ENCODE measurements at regions not wholly inside any gene's neighbourhood (a gene's known extent, or its start where the extent isn't known, plus 50 kb on each side); places are given as distances from the start of the nearest gene placed in this dataset.
A peak's percentile ranks its signal among the peaks of the same experiment; 100 is the strongest.

GRCh38 chr2:40758401-40759155, 306.7 kb upstream of the SLC8A1 start:
- Histone ChIP-seq H3K27ac (no peak overlapping the region), H3K4me3 (IDR thresholded peaks at IDR 0.05; ENCODE audit: insufficient read depth, low read depth, low read length) (no peak overlapping the region), H3K27me3 (ENCODE audit: insufficient read depth, low read depth) (no peaks in the 10 kb centered on the region), H3K4me1 (ENCODE audit: low read depth, poor library complexity, severe bottlenecking) (no peaks in the 10 kb centered on the region), H3K9ac (no peak overlapping the region), H4K20me1 (ENCODE audit: insufficient read depth) (no peaks in the 10 kb centered on the region), H3K36me3 (ENCODE audit: insufficient read depth) (no peaks in the 10 kb centered on the region), H3K79me2 (ENCODE audit: insufficient read depth, low read depth) (no peaks in the 10 kb centered on the region), H2AFZ (ENCODE audit: low read depth) (no peak overlapping the region), H3K4me2 (no peak overlapping the region)
- TF ChIP-seq CTCF (conservative IDR thresholded peaks at IDR 0.05; ENCODE audit: low read depth, low read length) = no peak

GRCh38 chr2:40760071-40760666, 308.3 kb upstream of the SLC8A1 start:
- Histone ChIP-seq H3K4me2 (no peak overlapping the region), H3K9ac (no peak overlapping the region), H3K79me2 (ENCODE audit: insufficient read depth, low read depth) (no peaks in the 10 kb centered on the region), H3K36me3 (ENCODE audit: insufficient read depth) (no peaks in the 10 kb centered on the region), H3K4me3 (IDR thresholded peaks at IDR 0.05; ENCODE audit: insufficient read depth, low read depth, low read length) (no peak overlapping the region), H4K20me1 (ENCODE audit: insufficient read depth) (no peaks in the 10 kb centered on the region), H3K4me1 (ENCODE audit: low read depth, poor library complexity, severe bottlenecking) (no peaks in the 10 kb centered on the region), H3K27ac (no peak overlapping the region), H2AFZ (ENCODE audit: low read depth) (no peak overlapping the region), H3K27me3 (ENCODE audit: insufficient read depth, low read depth) (no peaks in the 10 kb centered on the region)
- peak; percentile 85 for TF ChIP-seq CTCF (conservative IDR thresholded peaks at IDR 0.05; ENCODE audit: low read depth, low read length)

GRCh38 chr2:40773291-40773690, 321.4 kb upstream of the SLC8A1 start:
- H3K36me3 ChIP-seq (ENCODE audit: insufficient read depth) = no peaks in the 10 kb centered on the region
- H3K9ac ChIP-seq = no peak overlapping the region
- H3K79me2 ChIP-seq (ENCODE audit: insufficient read depth, low read depth) = no peaks in the 10 kb centered on the region
- H3K4me3 ChIP-seq (IDR thresholded peaks at IDR 0.05; ENCODE audit: insufficient read depth, low read depth, low read length) = no peak overlapping the region
- no peak overlapping the region for H3K27ac ChIP-seq
- no peaks in the 10 kb centered on the region for H3K4me1 ChIP-seq (ENCODE audit: low read depth, poor library complexity, severe bottlenecking)
- no peak overlapping the region for H3K4me2 ChIP-seq
- no peaks in the 10 kb centered on the region for H3K27me3 ChIP-seq (ENCODE audit: insufficient read depth, low read depth)
- H2AFZ ChIP-seq (ENCODE audit: low read depth) = no peak overlapping the region
- no peaks in the 10 kb centered on the region for H4K20me1 ChIP-seq (ENCODE audit: insufficient read depth)
- no peak for TF ChIP-seq CTCF (conservative IDR thresholded peaks at IDR 0.05; ENCODE audit: low read depth, low read length)

- Histone ChIP-seq H3K4me3 (IDR thresholded peaks at IDR 0.05; ENCODE audit: insufficient read depth, low read depth, low read length) (no peak overlapping the region), H3K27ac (no peak overlapping the region), H2AFZ (ENCODE audit: low read depth) (no peak overlapping the region), H3K9ac (no peak overlapping the region), H3K27me3 (ENCODE audit: insufficient read depth, low read depth) (no peaks in the 10 kb centered on the region), H3K4me2 (no peak overlapping the region), H3K79me2 (ENCODE audit: insufficient read depth, low read depth) (no peaks in the 10 kb centered on the region), H4K20me1 (ENCODE audit: insufficient read depth) (no peaks in the 10 kb centered on the region), H3K36me3 (ENCODE audit: insufficient read depth) (no peaks in the 10 kb centered on the region), H3K4me1 (ENCODE audit: low read depth, poor library complexity, severe bottlenecking) (no peaks in the 10 kb centered on the region)
- TF ChIP-seq CTCF (conservative IDR thresholded peaks at IDR 0.05; ENCODE audit: low read depth, low read length) = no peak
These were observed 331.8 kb upstream of the SLC8A1 start for GRCh38 chr2:40783704-40784103.
